IMR-90 (cell line): ENCODE measurements at regions not wholly inside any gene's neighbourhood (a gene's known extent, or its start where the extent isn't known, plus 50 kb on each side); places are given as distances from the start of the nearest gene placed in this dataset.

Experiments used
- ATAC-seq: fragments of 200-7000 bp; cut with Tn5 transposase; 2 replicates; pipeline ENCODE4 v1.9.1; 2020; ENCODE audit warnings: low read depth, mild to moderate bottlenecking, moderate library complexity
- BruUV-seq: library from RNA; stranded (reverse); fragments of 400-500 nt; replicated peaks from 2 replicates; lab custom pipeline; 2021; lab: Mats Ljungman, UMichigan
- CTCF ChIA-PET: fragments of 300-600 bp; formaldehyde crosslinking; extraction: SDS; loops from one replicate; lab custom pipeline; 2021; ENCODE audit warnings: antibody characterized with exemption; lab: Yijun Ruan, JAX
- POLR2A ChIA-PET: fragments of 300-600 bp; sonication (Branson Sonifier 250); formaldehyde crosslinking; loops from one replicate; lab custom pipeline; 2022; ENCODE audit warnings: antibody characterized with exemption; ENCODE audit not compliant: unreplicated experiment; lab: Charles Lee
- DNase-seq: peaks from one replicate; pipeline ENCODE4 v3.0.0; 2013
- H2AFZ ChIP-seq: replicated peaks from 2 replicates; pipeline ENCODE3; 2013; ENCODE audit warnings: low read length, mild to moderate bottlenecking; ENCODE audit not compliant: poor library complexity
- H2AK5ac ChIP-seq: 2 replicates; pipeline ENCODE4 v1.6.1; 2013; ENCODE audit warnings: low read depth, low read length, inconsistent platforms
- H2AK9ac ChIP-seq: replicated peaks from 2 replicates; pipeline ENCODE3; 2013; ENCODE audit warnings: mild to moderate bottlenecking, low read depth, low read length, moderate library complexity; ENCODE audit not compliant: poor library complexity
- H2BK120ac ChIP-seq: 2 replicates; pipeline ENCODE4 v1.6.1; 2013; ENCODE audit warnings: low read depth, low read length, inconsistent platforms
- H2BK15ac ChIP-seq: 3 replicates; pipeline ENCODE4 v1.6.1; 2013; ENCODE audit warnings: low read depth, low read length, inconsistent platforms
- H2BK20ac ChIP-seq: 2 replicates; pipeline ENCODE4 v1.6.1; 2013; ENCODE audit warnings: low read depth, mild to moderate bottlenecking, inconsistent platforms, low read length, moderate library complexity
- H2BK5ac ChIP-seq: 2 replicates; pipeline ENCODE4 v1.6.1; 2013; ENCODE audit warnings: mild to moderate bottlenecking, low read depth, low read length, inconsistent platforms; ENCODE audit not compliant: poor library complexity, severe bottlenecking
- H3K14ac ChIP-seq: replicated peaks from 2 replicates; pipeline ENCODE4 v1.6.1; 2013; ENCODE audit warnings: low read depth, low read length, inconsistent platforms
- H3K18ac ChIP-seq: 2 replicates; pipeline ENCODE4 v1.6.1; 2013; ENCODE audit warnings: low read depth, low read length, control low read depth
- H3K23ac ChIP-seq: 2 replicates; pipeline ENCODE4 v1.6.1; 2013; ENCODE audit warnings: low read depth, low read length, inconsistent platforms
- H3K27ac ChIP-seq: 2 replicates; pipeline ENCODE4 v1.5.1; 2013; ENCODE audit warnings: mild to moderate bottlenecking, control low read depth, low read length; ENCODE audit not compliant: insufficient read depth
- H3K27me3 ChIP-seq: 2 replicates; pipeline ENCODE4 v1.6.1; 2013; ENCODE audit warnings: low read length; ENCODE audit not compliant: control insufficient read depth, insufficient read depth
- H3K36me3 ChIP-seq: 2 replicates; pipeline ENCODE4 v1.6.1; 2013; ENCODE audit warnings: low read length, mixed read lengths; ENCODE audit not compliant: control insufficient read depth, insufficient read depth
- H3K4ac ChIP-seq: 2 replicates; pipeline ENCODE4 v1.6.1; 2013; ENCODE audit warnings: low read depth, low read length, inconsistent platforms
- H3K4me1 ChIP-seq: 2 replicates; pipeline ENCODE4 v1.6.1; 2013; ENCODE audit warnings: low read length, mixed read lengths; ENCODE audit not compliant: control insufficient read depth, insufficient read depth
- H3K4me2 ChIP-seq: 2 replicates; pipeline ENCODE4 v1.6.1; 2013; ENCODE audit warnings: low read depth, mild to moderate bottlenecking, control low read depth, low read length, moderate library complexity
- H3K4me3 ChIP-seq: 2 replicates; pipeline ENCODE4 v1.5.1; 2013; ENCODE audit warnings: low read depth, mild to moderate bottlenecking, control low read depth, low read length, moderate library complexity; ENCODE audit not compliant: insufficient read depth
- H3K56ac ChIP-seq: 2 replicates; pipeline ENCODE4 v1.6.1; 2013; ENCODE audit warnings: low read length, inconsistent platforms; ENCODE audit not compliant: insufficient read depth; ENCODE audit errors: extremely low read depth
- H3K79me1 ChIP-seq, 2 experiments: 2 replicates each; pipeline ENCODE4 v1.6.1; 2013; ENCODE audit warnings: low read length in 2 of 2, inconsistent platforms in 1 of 2, low read depth in 1 of 2
- H3K9ac ChIP-seq: 2 replicates; pipeline ENCODE4 v1.6.1; 2013; ENCODE audit warnings: low read depth, low read length, control low read depth
- H3K9me1 ChIP-seq: 2 replicates; pipeline ENCODE4 v1.6.1; 2013; ENCODE audit warnings: low read length, inconsistent platforms; ENCODE audit not compliant: insufficient read depth
- H3K9me3 ChIP-seq: 2 replicates; pipeline ENCODE4 v1.6.1; 2013; ENCODE audit warnings: low read length; ENCODE audit not compliant: control insufficient read depth, insufficient read depth
- H4K20me1 ChIP-seq: 2 replicates; pipeline ENCODE4 v1.6.1; 2013; ENCODE audit warnings: low read length, inconsistent platforms; ENCODE audit not compliant: insufficient read depth
- H4K5ac ChIP-seq: 2 replicates; pipeline ENCODE4 v1.6.1; 2013; ENCODE audit warnings: mild to moderate bottlenecking, low read depth, low read length, control low read depth
- H4K8ac ChIP-seq, 2 experiments: 2 replicates each; pipeline ENCODE4 v1.6.1; 2013; ENCODE audit warnings: low read depth in 2 of 2, low read length in 2 of 2, control low read depth in 1 of 2, inconsistent platforms in 1 of 2
- H4K91ac ChIP-seq: 2 replicates; pipeline ENCODE4 v1.6.1; 2013; ENCODE audit warnings: low read depth, low read length, inconsistent platforms; ENCODE audit not compliant: insufficient read depth
- CEBPB ChIP-seq: IDR thresholded peaks from 2 replicates; pipeline ENCODE4 v1.6.1; 2012; ENCODE audit warnings: low read depth, low read length, improper control_type of control experiment
- MAZ ChIP-seq: IDR thresholded peaks from 2 replicates; pipeline ENCODE4 v1.6.1; 2012; ENCODE audit warnings: low read depth, mild to moderate bottlenecking, low read length, improper control_type of control experiment, moderate library complexity, borderline replicate concordance
- WGBS, 2 experiments: methylation state at CpG; one replicate each; pipeline versions ENCODE4 v1.1.5 to v1.1.7; 2013; ENCODE audit warnings: missing lambda C conversion rate in 2 of 2; ENCODE audit not compliant: insufficient read length in 1 of 2; ENCODE audit errors: extremely low coverage in 2 of 2; 5-methylcytosine and 5-hydroxymethylcytosine counted together
- dilution Hi-C: fragments of 300-500 bp; cut with HindIII; formaldehyde crosslinking; loops from one replicate; pipeline ENCODE4 v1.14.3; 2018; ENCODE audit warnings: low sequenced_read_pairs; ENCODE audit not compliant: unreplicated experiment
- in situ Hi-C: fragments of 300-500 bp; cut with MboI; formaldehyde crosslinking; loops from 3 replicates; pipeline ENCODE4 v1.14.3; 2019; ENCODE audit warnings: low sequenced_read_pairs, inconsistent platforms, mixed read lengths
- intact Hi-C: fragments of 100-400 bp; cut with micrococcal nuclease; formaldehyde crosslinking; loops from 2 replicates; pipeline ENCODE4 v1.10.0; 2022

GRCh38 chr6:1089859-1090258, 222.0 kb upstream of the FOXQ1 start:
- CTCF ChIA-PET = no interaction called here

More at GRCh38 chr6:1089859-1090258, 222.0 kb upstream of the FOXQ1 start:
- in situ Hi-C loops (no loop called here), intact Hi-C loops (no loop called here), dilution Hi-C loops (no loop called here)
- Histone ChIP-seq H3K9me3 (no peaks in the 10 kb centered on the region), H2AK9ac (no peak overlapping the region), H3K27ac (no peak overlapping the region), H4K8ac (no peak overlapping the region), H4K20me1 (no peaks in the 10 kb centered on the region), H3K4me2 (no peak overlapping the region), H3K9me1 (peaks cover 12% of the 10 kb centered on the region), H3K79me1 (no peaks in the 10 kb centered on the region), H2BK15ac (no peak overlapping the region), H3K4me1 (peaks cover 15% of the 10 kb centered on the region), H3K14ac (no peak overlapping the region), H2BK5ac (no peak overlapping the region), H3K23ac (no peak overlapping the region), H3K56ac (no peak overlapping the region), H4K5ac (no peak overlapping the region), H4K91ac (no peak overlapping the region), H2BK120ac (no peak overlapping the region), H3K4ac (no peak overlapping the region), H3K4me3 (no peak overlapping the region), H3K36me3 (no peaks in the 10 kb centered on the region), H2AFZ (no peak overlapping the region), H3K9ac (no peak overlapping the region), H3K18ac (no peak overlapping the region), H2AK5ac (no peak overlapping the region), H3K27me3 (no peaks in the 10 kb centered on the region), H2BK20ac (no peak overlapping the region)
- BruUV-seq = no TSS peak
- no peak for ATAC-seq
- no peak for DNase-seq
- TF ChIP-seq MAZ (no peak), CEBPB (peak; percentile 55; the same call in 1 of the 2 replicates)
- POLR2A ChIA-PET = no interaction called here
- no CpG with 5 or more reads among the region's 1 CpG for WGBS, 2 experiments
